A673 (cell line): ENCODE measurements at regions not wholly inside any gene's neighbourhood (a gene's known extent, or its start where the extent isn't known, plus 50 kb on each side); places are given as distances from the start of the nearest gene placed in this dataset.
A peak's percentile ranks its signal among the peaks of the same experiment; 100 is the strongest.

Experiments
- BruUV-seq: library from RNA; stranded (reverse); fragments of 400-500 nt; replicated peaks from 2 replicates; lab custom pipeline; 2021; lab: Mats Ljungman, UMichigan
- CTCF ChIA-PET: fragments of 300-600 bp; sonication (Branson Sonifier 250); formaldehyde crosslinking; loops from one replicate; lab custom pipeline; 2022; ENCODE audit warnings: antibody characterized with exemption; lab: Charles Lee
- POLR2A ChIA-PET: fragments of 300-600 bp; sonication (Branson Sonifier 250); formaldehyde crosslinking; loops from one replicate; lab custom pipeline; 2022; ENCODE audit warnings: antibody characterized with exemption; ENCODE audit not compliant: low non-redundant PET; lab: Charles Lee
- DNase-seq: peaks from one replicate; pipeline ENCODE4 v3.0.0-alpha.2; 2015; ENCODE audit warnings: low spot score
- H3K27ac ChIP-seq: fragments of 200-600 bp; sonication (generic); 2 replicates; pipeline ENCODE4 v1.5.1; 2016; ENCODE audit warnings: mixed run types, low read depth, mild to moderate bottlenecking, mixed read lengths, antibody characterized with exemption, low read length; ENCODE audit not compliant: poor library complexity, severe bottlenecking
- H3K27me3 ChIP-seq: fragments of 200-600 bp; sonication (generic); replicated peaks from 2 replicates; pipeline ENCODE4 v1.6.1; 2017; ENCODE audit warnings: mixed run types, low read depth, mild to moderate bottlenecking, mixed read lengths, antibody characterized with exemption, low read length; ENCODE audit not compliant: insufficient read depth, poor library complexity
- H3K36me3 ChIP-seq: fragments of 200-600 bp; sonication (generic); 2 replicates; pipeline ENCODE4 v1.6.1; 2016; ENCODE audit warnings: mixed run types, mild to moderate bottlenecking, mixed read lengths, antibody characterized with exemption, low read length; ENCODE audit not compliant: insufficient read depth, poor library complexity, severe bottlenecking
- H3K4me1 ChIP-seq: fragments of 200-600 bp; sonication (generic); 2 replicates; pipeline ENCODE4 v1.6.1; 2017; ENCODE audit warnings: mixed run types, mild to moderate bottlenecking, mixed read lengths, antibody characterized with exemption, low read length; ENCODE audit not compliant: insufficient read depth, poor library complexity, severe bottlenecking
- H3K4me3 ChIP-seq: fragments of 200-600 bp; sonication (generic); 2 replicates; pipeline ENCODE4 v1.5.1; 2016; ENCODE audit warnings: low read depth, mixed run types, mild to moderate bottlenecking, mixed read lengths, low read length; ENCODE audit not compliant: poor library complexity, severe bottlenecking
- H3K9me3 ChIP-seq: fragments of 200-600 bp; sonication (generic); 2 replicates; pipeline ENCODE4 v1.6.1; 2016; ENCODE audit warnings: mixed run types, low read depth, mild to moderate bottlenecking, mixed read lengths, antibody characterized with exemption, low read length; ENCODE audit not compliant: poor library complexity, severe bottlenecking
- CTCF ChIP-seq: fragments of 300-800, 200-600 bp; sonication (generic); conservative IDR thresholded peaks from 2 replicates; pipeline ENCODE4 v1.5.1; 2017; ENCODE audit warnings: low read depth, mild to moderate bottlenecking, antibody characterized with exemption, low read length, moderate library complexity, mixed read lengths
- EZH2 ChIP-seq: fragments of 200-600 bp; sonication (generic); IDR thresholded peaks from 2 replicates; pipeline ENCODE4 v1.6.1; 2017; ENCODE audit warnings: borderline replicate concordance, low read depth, mild to moderate bottlenecking, mixed read lengths, antibody characterized with exemption, low read length; ENCODE audit not compliant: poor library complexity, severe bottlenecking
- intact Hi-C: fragments of 100-400 bp; cut with micrococcal nuclease; formaldehyde crosslinking; loops from one replicate; pipeline ENCODE4 v1.10.0; 2022; ENCODE audit not compliant: unreplicated experiment

- no peak overlapping the region for H3K27ac ChIP-seq
- H3K4me1 ChIP-seq, result no peaks in the 10 kb centered on the region
- H3K4me3 ChIP-seq, result no peak overlapping the region
- TF ChIP-seq EZH2 (no peak), CTCF (no peak)
- ChIA-PET POLR2A (no interaction called here), CTCF (no interaction called here)
- intact Hi-C loops, result no loop called here
- H3K9me3 ChIP-seq, result no peaks in the 10 kb centered on the region
- BruUV-seq, result no TSS peak
- H3K27me3 ChIP-seq, result no peaks in the 10 kb centered on the region
- H3K36me3 ChIP-seq, result no peaks in the 10 kb centered on the region
- no peak for DNase-seq
Measured at GRCh38 chr3:16715281-16715680, 110.1 kb upstream of the DAZL start.

DNA sequence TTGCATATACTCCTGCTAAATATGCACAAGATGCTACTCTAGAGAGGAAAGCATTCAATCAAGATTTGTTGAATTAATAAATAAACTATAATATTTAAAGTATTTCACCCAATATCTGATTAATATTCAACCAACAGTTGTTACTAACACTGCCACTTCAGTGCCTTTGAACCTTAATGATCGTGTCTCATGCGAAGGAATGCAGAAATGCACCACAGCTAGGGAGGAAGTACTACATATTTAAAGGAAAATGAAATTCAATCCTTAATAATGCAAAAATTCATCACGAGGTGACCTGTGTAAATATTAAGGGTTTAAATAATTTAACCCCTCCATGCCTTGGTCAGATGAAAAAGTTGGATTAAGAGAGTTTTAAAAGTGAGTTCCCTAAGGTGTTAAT is 114.2 kb upstream of the DAZL start:
- BruUV-seq, result no TSS peak
- DNase-seq, result no peak
- H3K27ac ChIP-seq, result no peak overlapping the region
- H3K36me3 ChIP-seq, result no peaks in the 10 kb centered on the region
- no peaks in the 10 kb centered on the region for H3K27me3 ChIP-seq
- no peak for TF ChIP-seq EZH2
- no peak for TF ChIP-seq CTCF
- intact Hi-C loops, result no loop called here
- H3K4me3 ChIP-seq, result no peak overlapping the region
- no peaks in the 10 kb centered on the region for H3K4me1 ChIP-seq
- ChIA-PET POLR2A (no interaction called here), CTCF (no interaction called here)
- H3K9me3 ChIP-seq, result no peaks in the 10 kb centered on the region

DNA sequence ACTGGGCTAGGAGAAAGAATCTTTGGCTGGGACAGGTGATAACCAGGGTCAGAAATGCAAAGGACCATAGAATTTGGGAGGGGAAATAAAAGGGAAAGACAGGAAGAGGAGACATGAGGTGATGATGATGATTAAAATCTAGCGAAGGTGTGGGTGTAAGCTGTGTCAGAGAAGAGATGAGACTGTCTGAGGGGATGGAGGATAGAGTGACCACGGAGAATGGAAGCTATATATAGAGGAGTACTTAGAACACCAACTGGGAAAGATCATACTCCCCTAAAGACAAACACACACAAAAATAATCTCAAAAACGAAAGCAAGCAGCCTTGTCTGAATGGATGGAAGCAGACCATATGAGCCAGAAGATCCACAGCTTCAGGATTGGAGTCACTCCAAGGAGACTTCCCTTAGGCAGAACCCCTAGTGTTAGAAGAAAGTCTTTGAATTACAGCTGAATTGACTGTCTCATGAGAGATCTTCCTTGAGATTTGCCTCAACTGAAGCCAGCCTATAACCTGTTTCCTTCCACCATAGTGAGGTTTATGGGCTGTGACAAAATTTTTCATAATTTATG is 115.2 kb upstream of the DAZL start:
- Histone ChIP-seq H3K27ac (no peak overlapping the region), H3K36me3 (no peaks in the 10 kb centered on the region), H3K4me1 (no peaks in the 10 kb centered on the region), H3K27me3 (no peaks in the 10 kb centered on the region), H3K4me3 (no peak overlapping the region), H3K9me3 (no peaks in the 10 kb centered on the region)
- TF ChIP-seq CTCF (no peak), EZH2 (no peak)
- peak; percentile 82 for DNase-seq
- CTCF ChIA-PET, result no interaction called here
- intact Hi-C loops, result no loop called here
- no TSS peak for BruUV-seq
- POLR2A ChIA-PET, result interaction anchor here (0.6 kb wide), 3 partner anchors 11 to 438 kb away, joined by 3 to 4 read pairs (median 3); no protein-coding TSS in a partner anchor
